ENCODE measurements at regions not wholly inside any gene's neighbourhood (a gene's known extent, or its start where the extent isn't known, plus 50 kb on each side); places are given as distances from the start of the nearest gene placed in this dataset.

- H3K27me3 Mint-ChIP-seq = peaks cover 36% of the 10 kb centered on the region
- no peak for ATAC-seq
- no peak overlapping the region for H3K27ac Mint-ChIP-seq
- DNase-seq = no peak
- H3K36me3 Mint-ChIP-seq (ENCODE audit: low read depth) = no peaks in the 10 kb centered on the region
- no peak overlapping the region for H3K4me3 Mint-ChIP-seq
- H3K4me1 Mint-ChIP-seq = no peaks in the 10 kb centered on the region
- H3K9me3 ChIP-seq (ENCODE audit: control insufficient read depth, low read length, poor library complexity, severe bottlenecking) = no peaks in the 10 kb centered on the region
Observed at GRCh38 chr2:516131-516530, 161.1 kb downstream of the TMEM18 start.

GRCh38 chr2:515441-516127 is 161.6 kb downstream of the TMEM18 start:
- H3K4me1 Mint-ChIP-seq = no peaks in the 10 kb centered on the region
- H3K27me3 Mint-ChIP-seq = peaks cover 31% of the 10 kb centered on the region
- no peaks in the 10 kb centered on the region for H3K36me3 Mint-ChIP-seq (ENCODE audit: low read depth)
- ATAC-seq (no peak), DNase-seq (no peak)
- no peak overlapping the region for H3K27ac Mint-ChIP-seq
- no peaks in the 10 kb centered on the region for H3K9me3 ChIP-seq (ENCODE audit: control insufficient read depth, low read length, poor library complexity, severe bottlenecking)
- H3K4me3 Mint-ChIP-seq = no peak overlapping the region

GRCh38 chr2:513981-514706 is 163.1 kb downstream of the TMEM18 start:
- H3K9me3 ChIP-seq (ENCODE audit: control insufficient read depth, low read length, poor library complexity, severe bottlenecking) = no peaks in the 10 kb centered on the region
- no peak for DNase-seq
- Mint-ChIP-seq H3K4me3 (no peak overlapping the region), H3K27me3 (peaks cover 29% of the 10 kb centered on the region), H3K27ac (no peak overlapping the region), H3K36me3 (ENCODE audit: low read depth) (no peaks in the 10 kb centered on the region), H3K4me1 (no peaks in the 10 kb centered on the region)
- no peak for ATAC-seq

DNA sequence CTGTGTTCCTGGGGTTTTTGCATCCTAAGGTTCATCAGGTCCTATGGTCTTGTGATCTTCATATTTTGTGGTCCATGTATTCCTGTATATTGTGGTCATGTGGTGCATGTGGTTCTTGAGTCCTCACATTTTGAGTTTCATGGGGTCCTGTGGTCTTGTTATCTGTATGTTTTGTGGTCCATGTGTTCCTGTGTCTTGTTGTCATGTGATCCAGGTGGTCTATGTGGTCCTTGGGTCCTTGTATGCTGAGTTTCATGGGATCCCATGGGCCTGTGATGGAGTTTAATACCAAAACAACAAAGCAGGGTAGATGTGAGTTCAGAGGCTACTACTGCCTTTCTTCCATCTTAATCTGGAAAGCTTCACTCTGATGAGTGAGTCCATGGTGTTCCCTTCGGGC is 166.4 kb downstream of the TMEM18 start:
- H3K27me3 Mint-ChIP-seq = peaks cover 36% of the 10 kb centered on the region
- no peak overlapping the region for H3K4me3 Mint-ChIP-seq
- no peaks in the 10 kb centered on the region for H3K36me3 Mint-ChIP-seq (ENCODE audit: low read depth)
- H3K4me1 Mint-ChIP-seq = no peaks in the 10 kb centered on the region
- ATAC-seq (no peak), DNase-seq (no peak)
- H3K27ac Mint-ChIP-seq = no peak overlapping the region
- H3K9me3 ChIP-seq (ENCODE audit: control insufficient read depth, low read length, poor library complexity, severe bottlenecking) = no peaks in the 10 kb centered on the region

DNA sequence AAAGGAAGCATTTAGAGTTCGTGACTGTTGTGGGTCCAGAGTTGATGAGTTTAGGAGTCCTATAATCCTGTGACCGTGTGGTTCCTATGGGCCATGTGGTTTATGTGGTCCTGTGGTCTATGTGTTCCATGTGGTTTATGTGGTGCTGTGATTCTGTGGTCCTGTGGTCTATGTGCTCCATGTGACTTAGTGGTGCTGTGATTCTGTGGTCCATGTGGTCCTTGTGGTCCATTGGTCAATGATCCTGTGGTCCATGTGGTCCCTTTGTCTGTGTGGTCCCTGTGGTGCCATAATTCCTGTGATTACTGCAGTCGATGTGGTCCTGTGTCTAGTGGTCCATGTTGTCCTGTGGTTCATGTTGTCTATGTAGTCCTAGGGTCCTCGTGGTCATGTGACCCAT is 167.3 kb downstream of the TMEM18 start:
- H3K4me3 Mint-ChIP-seq = no peak overlapping the region

DNA sequence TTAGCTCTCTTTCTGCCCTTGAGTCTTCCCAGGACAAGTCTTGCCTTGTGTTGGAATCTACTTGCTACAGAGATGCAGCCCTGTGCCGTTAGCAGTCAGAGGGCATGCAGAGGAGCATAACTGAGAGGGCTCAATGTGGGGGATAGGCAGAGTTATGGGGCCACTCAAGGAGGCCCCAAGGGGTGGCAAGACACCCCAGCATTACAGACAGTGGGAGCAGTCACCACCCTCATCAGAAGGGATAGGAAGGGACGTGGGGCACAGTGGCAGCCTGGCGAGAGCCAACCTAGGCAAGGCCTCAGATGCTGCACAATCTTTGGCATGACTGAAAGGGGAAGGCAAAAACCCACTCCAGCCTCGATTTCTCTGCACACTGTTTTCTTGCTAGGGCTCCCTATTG is 169.1 kb downstream of the TMEM18 start:
- Mint-ChIP-seq H3K27ac (no peak overlapping the region), H3K27me3 (peaks cover 34% of the 10 kb centered on the region), H3K4me1 (no peaks in the 10 kb centered on the region), H3K4me3 (no peak overlapping the region), H3K36me3 (ENCODE audit: low read depth) (no peaks in the 10 kb centered on the region)
- ATAC-seq = no peak
- no peak for DNase-seq
- H3K9me3 ChIP-seq (ENCODE audit: control insufficient read depth, low read length, poor library complexity, severe bottlenecking) = no peaks in the 10 kb centered on the region

More for the DNA sequence above, 167.3 kb downstream of the TMEM18 start:
- DNase-seq (no peak), ATAC-seq (no peak)
- no peaks in the 10 kb centered on the region for H3K4me1 Mint-ChIP-seq
- H3K27me3 Mint-ChIP-seq = peaks cover 37% of the 10 kb centered on the region
- no peak overlapping the region for H3K27ac Mint-ChIP-seq
- H3K36me3 Mint-ChIP-seq (ENCODE audit: low read depth) = no peaks in the 10 kb centered on the region
- H3K9me3 ChIP-seq (ENCODE audit: control insufficient read depth, low read length, poor library complexity, severe bottlenecking) = no peaks in the 10 kb centered on the region

DNA sequence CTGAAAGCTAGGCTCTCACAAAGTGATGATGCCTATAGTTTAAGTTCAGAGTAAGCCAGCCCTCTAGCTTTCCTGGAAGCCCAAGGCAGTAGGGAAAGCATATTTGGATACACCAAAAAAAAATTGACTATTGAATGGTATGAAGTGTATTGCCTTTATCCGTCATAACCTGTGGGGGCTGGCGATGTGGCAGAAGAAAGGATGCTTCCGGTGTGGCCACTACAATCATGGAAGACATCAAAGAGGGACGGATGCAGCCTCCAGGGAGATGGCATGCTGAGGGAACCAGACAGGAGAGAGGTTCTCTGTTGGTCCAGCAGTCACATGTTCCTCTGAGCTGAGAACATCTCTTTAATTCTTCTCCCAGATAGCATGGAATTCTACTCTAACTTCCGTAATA is 170.3 kb downstream of the TMEM18 start:
- H3K36me3 Mint-ChIP-seq (ENCODE audit: low read depth) = no peaks in the 10 kb centered on the region
- ATAC-seq (no peak), DNase-seq (no peak)

GRCh38 chr2:506451-506850 is 170.8 kb downstream of the TMEM18 start:
- Mint-ChIP-seq H3K27me3 (peaks cover 45% of the 10 kb centered on the region), H3K4me1 (no peaks in the 10 kb centered on the region), H3K36me3 (ENCODE audit: low read depth) (no peaks in the 10 kb centered on the region), H3K4me3 (no peak overlapping the region), H3K27ac (no peak overlapping the region)
- ATAC-seq (no peak), DNase-seq (no peak)
- H3K9me3 ChIP-seq (ENCODE audit: control insufficient read depth, low read length, poor library complexity, severe bottlenecking) = no peaks in the 10 kb centered on the region

More for the DNA sequence above, 170.3 kb downstream of the TMEM18 start:
- H3K9me3 ChIP-seq (ENCODE audit: control insufficient read depth, low read length, poor library complexity, severe bottlenecking) = no peaks in the 10 kb centered on the region
- no peak overlapping the region for H3K27ac Mint-ChIP-seq
- H3K4me1 Mint-ChIP-seq = no peaks in the 10 kb centered on the region
- no peak overlapping the region for H3K4me3 Mint-ChIP-seq
- peaks cover 41% of the 10 kb centered on the region for H3K27me3 Mint-ChIP-seq

DNA sequence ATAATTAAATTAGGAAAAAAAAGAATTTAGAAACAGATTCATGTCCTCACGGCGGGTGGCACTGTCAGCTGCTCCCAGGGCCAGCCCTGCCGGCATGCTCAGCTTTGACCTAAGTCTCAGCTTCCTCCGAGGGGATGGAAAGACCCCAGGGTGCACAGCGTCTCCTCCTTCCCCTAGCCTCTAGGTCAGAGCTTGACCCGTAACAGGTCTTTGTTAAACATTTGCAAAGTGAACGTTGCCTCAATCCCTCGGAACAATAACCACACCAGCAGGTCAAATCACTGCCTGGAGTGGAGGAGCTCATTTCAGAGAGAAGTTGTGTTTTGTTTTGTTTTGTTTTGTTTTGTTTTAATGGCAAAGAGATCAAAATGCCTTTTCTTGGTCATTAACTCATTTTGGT is 171.3 kb downstream of the TMEM18 start:
- ATAC-seq (no peak), DNase-seq (no peak)
- no peaks in the 10 kb centered on the region for H3K9me3 ChIP-seq (ENCODE audit: control insufficient read depth, low read length, poor library complexity, severe bottlenecking)
- Mint-ChIP-seq H3K36me3 (ENCODE audit: low read depth) (no peaks in the 10 kb centered on the region), H3K4me3 (no peak overlapping the region), H3K27ac (no peak overlapping the region), H3K27me3 (peaks cover 51% of the 10 kb centered on the region), H3K4me1 (no peaks in the 10 kb centered on the region)

DNA sequence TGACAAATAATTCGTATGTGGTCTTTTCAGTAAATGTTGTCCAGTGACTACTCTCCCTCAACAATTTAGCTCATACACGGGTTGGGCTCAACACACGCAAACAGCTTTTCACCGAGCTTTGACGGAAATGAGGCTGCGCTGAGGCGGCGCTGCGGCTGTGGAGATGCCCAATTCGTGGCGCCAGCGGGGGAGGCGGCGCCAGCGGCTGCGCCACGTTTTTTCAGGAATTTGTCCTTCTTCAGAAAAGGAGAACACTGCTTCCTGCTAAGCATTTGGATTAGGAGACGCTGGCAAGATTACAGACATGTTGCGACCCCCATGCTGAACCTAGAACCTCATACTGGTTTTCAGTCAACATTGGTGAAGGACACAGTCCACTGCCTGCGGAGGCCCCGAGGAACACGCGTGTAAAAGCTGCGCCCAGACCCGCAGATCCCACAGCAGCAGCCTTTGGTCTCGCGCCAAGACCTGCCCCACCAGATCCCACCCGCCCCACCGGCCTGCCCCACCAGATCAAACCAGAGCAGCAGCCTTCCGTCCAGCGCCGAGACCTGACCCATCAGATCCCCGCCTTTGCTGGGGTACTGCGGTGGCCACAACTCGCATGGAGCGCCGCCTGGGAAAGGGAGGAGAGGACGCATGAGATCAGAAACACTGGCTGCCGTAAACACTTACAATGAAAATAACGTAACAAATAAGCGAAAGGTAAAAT is 173.8 kb downstream of the TMEM18 start:
- no peak overlapping the region for H3K27ac Mint-ChIP-seq
- no peaks in the 10 kb centered on the region for H3K9me3 ChIP-seq (ENCODE audit: control insufficient read depth, low read length, poor library complexity, severe bottlenecking)
- H3K4me3 Mint-ChIP-seq = no peak overlapping the region
- no peaks in the 10 kb centered on the region for H3K36me3 Mint-ChIP-seq (ENCODE audit: low read depth)
- ATAC-seq (no peak), DNase-seq (no peak)
- H3K4me1 Mint-ChIP-seq = no peaks in the 10 kb centered on the region
- peaks cover 60% of the 10 kb centered on the region for H3K27me3 Mint-ChIP-seq

DNA sequence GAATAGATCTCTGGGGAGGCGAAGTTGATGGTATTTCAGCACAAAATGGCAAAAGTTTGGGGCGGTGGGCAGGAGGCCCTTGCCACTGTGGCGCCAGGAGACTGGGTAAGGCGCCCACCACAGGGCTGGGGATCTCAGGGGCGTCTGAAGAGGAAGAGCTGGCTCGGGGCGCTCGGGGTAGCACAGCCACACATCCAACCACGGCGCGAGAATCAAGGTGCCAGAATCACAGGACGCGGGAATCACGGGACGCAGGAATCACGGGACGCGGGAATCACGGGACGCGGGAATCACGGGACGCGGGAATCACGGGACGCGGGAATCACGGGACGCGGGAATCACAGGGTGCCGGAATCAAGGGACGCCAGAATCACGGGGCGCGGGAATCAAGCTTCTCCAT is 174.4 kb downstream of the TMEM18 start:
- no peak for ATAC-seq
- H3K4me3 Mint-ChIP-seq = no peak overlapping the region
- no peaks in the 10 kb centered on the region for H3K36me3 Mint-ChIP-seq (ENCODE audit: low read depth)

DNA sequence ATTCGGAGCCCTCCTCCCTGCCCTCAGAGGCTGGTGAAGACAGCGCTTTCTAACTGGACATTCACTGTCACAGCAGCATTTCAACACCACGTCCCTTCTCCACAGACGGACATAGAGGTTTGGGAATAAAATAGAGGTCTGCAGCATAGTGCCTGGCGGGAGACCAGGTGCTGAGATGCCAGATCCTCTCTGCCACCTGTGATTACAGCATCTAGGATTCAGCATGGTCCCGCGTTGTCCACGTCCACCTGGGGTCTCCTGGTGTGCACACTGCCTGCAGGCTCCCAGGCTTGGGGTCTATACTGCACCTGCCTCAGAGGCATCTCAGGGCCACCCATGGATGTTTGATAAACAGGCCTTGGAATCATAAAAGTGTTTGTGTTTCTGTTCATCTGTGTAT is 175.5 kb downstream of the TMEM18 start:
- no peak overlapping the region for H3K4me3 Mint-ChIP-seq
- no peaks in the 10 kb centered on the region for H3K36me3 Mint-ChIP-seq (ENCODE audit: low read depth)
- H3K9me3 ChIP-seq (ENCODE audit: control insufficient read depth, low read length, poor library complexity, severe bottlenecking) = no peaks in the 10 kb centered on the region
- peaks cover 71% of the 10 kb centered on the region for H3K27me3 Mint-ChIP-seq
- DNase-seq (no peak), ATAC-seq (no peak)
- H3K27ac Mint-ChIP-seq = no peak overlapping the region
- H3K4me1 Mint-ChIP-seq = peaks cover 3% of the 10 kb centered on the region

More for the DNA sequence above, 174.4 kb downstream of the TMEM18 start:
- Mint-ChIP-seq H3K27me3 (peaks cover 63% of the 10 kb centered on the region), H3K4me1 (no peaks in the 10 kb centered on the region), H3K27ac (no peak overlapping the region)
- no peaks in the 10 kb centered on the region for H3K9me3 ChIP-seq (ENCODE audit: control insufficient read depth, low read length, poor library complexity, severe bottlenecking)
- no peak for DNase-seq

GRCh38 chr2:501130-501529 is 176.1 kb downstream of the TMEM18 start:
- no peak for DNase-seq
- no peak for ATAC-seq
- Mint-ChIP-seq H3K4me3 (no peak overlapping the region), H3K4me1 (peaks cover 3% of the 10 kb centered on the region), H3K27me3 (peaks cover 66% of the 10 kb centered on the region), H3K36me3 (ENCODE audit: low read depth) (no peaks in the 10 kb centered on the region), H3K27ac (no peak overlapping the region)
- H3K9me3 ChIP-seq (ENCODE audit: control insufficient read depth, low read length, poor library complexity, severe bottlenecking) = no peaks in the 10 kb centered on the region

Data from T-helper 17 cell (primary cell).